WTC11 (cell line): ENCODE measurements at regions not wholly inside any gene's neighbourhood (a gene's known extent, or its start where the extent isn't known, plus 50 kb on each side); places are given as distances from the start of the nearest gene placed in this dataset.

ENCODE experiments used
- ATAC-seq: fragments of 200-7000 bp; cut with Tn5 transposase; 2 replicates; pipeline ENCODE4 v1.10.0; 2021; ENCODE audit warnings: mild to moderate bottlenecking, moderate library complexity
- CTCF ChIA-PET: fragments of 300-600 bp; sonication (Branson Sonifier 250); formaldehyde crosslinking; loops from one replicate; lab custom pipeline; 2021; ENCODE audit warnings: antibody characterized with exemption; lab: Charles Lee
- POLR2A ChIA-PET: fragments of 350-600 bp; sonication (Branson Sonifier 250); formaldehyde crosslinking; loops from one replicate; lab custom pipeline; 2021; ENCODE audit warnings: antibody characterized with exemption; lab: Charles Lee
- DNase-seq: peaks from one replicate; pipeline ENCODE4 v3.0.0; 2021; ENCODE audit warnings: low spot score
- H3K27ac Mint-ChIP-seq: 2 replicates; pipeline ENCODE4 v1.8.0; 2021; ENCODE audit warnings: mixed read lengths
- H3K27me3 Mint-ChIP-seq: 2 replicates; pipeline ENCODE4 v1.8.0; 2021; ENCODE audit warnings: low read depth, mild to moderate bottlenecking, moderate library complexity, mixed read lengths
- H3K36me3 Mint-ChIP-seq: 2 replicates; pipeline ENCODE4 v1.8.0; 2021; ENCODE audit warnings: mixed read lengths
- H3K4me1 Mint-ChIP-seq: 2 replicates; pipeline ENCODE4 v1.8.0; 2022; ENCODE audit warnings: mixed read lengths
- H3K4me3 Mint-ChIP-seq: 2 replicates; pipeline ENCODE4 v1.8.0; 2021; ENCODE audit warnings: mild to moderate bottlenecking, moderate library complexity, mixed read lengths
- H3K9me3 Mint-ChIP-seq: 2 replicates; pipeline ENCODE4 v1.8.0; 2021; ENCODE audit warnings: mixed read lengths
- ATF1 ChIP-seq: sonication (generic); formaldehyde crosslinking; IDR thresholded peaks from 2 replicates; pipeline ENCODE4 v1.8.1; 2023; ENCODE audit warnings: mild to moderate bottlenecking, moderate library complexity, missing genetic modification reagents
- FOXK1 ChIP-seq: sonication (generic); formaldehyde crosslinking; IDR thresholded peaks from 2 replicates; pipeline ENCODE4 v1.8.0; 2022; ENCODE audit warnings: mild to moderate bottlenecking, moderate library complexity, missing genetic modification reagents
- GRHL2 ChIP-seq: fragments of 250-450 bp; sonication (Bioruptor Pico); IDR thresholded peaks from 2 replicates; pipeline ENCODE4 v1.8.0; 2022; ENCODE audit warnings: mild to moderate bottlenecking, moderate library complexity; ENCODE audit not compliant: insufficient replicate concordance, severe bottlenecking
- HMGA2 ChIP-seq: fragments of 250-450 bp; sonication (Bioruptor Pico); IDR thresholded peaks from 2 replicates; pipeline ENCODE4 v1.4.0; 2021; ENCODE audit warnings: mild to moderate bottlenecking, moderate library complexity
- IRF1 ChIP-seq: sonication (generic); formaldehyde crosslinking; IDR thresholded peaks from 2 replicates; pipeline ENCODE4 v1.8.0; 2023; ENCODE audit warnings: missing genetic modification reagents
- JUN ChIP-seq: sonication (generic); formaldehyde crosslinking; IDR thresholded peaks from 2 replicates; pipeline ENCODE4 v1.8.0; 2023; ENCODE audit warnings: mild to moderate bottlenecking, missing genetic modification reagents
- MYBL2 ChIP-seq: sonication (generic); formaldehyde crosslinking; IDR thresholded peaks from 2 replicates; pipeline ENCODE4 v1.8.1; 2023; ENCODE audit warnings: mild to moderate bottlenecking, moderate library complexity, missing genetic modification reagents
- NFYB ChIP-seq: sonication (generic); formaldehyde crosslinking; conservative IDR thresholded peaks from 2 replicates; pipeline ENCODE4 v1.8.0; 2022; ENCODE audit warnings: low read depth, missing genetic modification reagents
- NR2C2 ChIP-seq: sonication (generic); formaldehyde crosslinking; IDR thresholded peaks from 2 replicates; pipeline ENCODE4 v1.8.0; 2022; ENCODE audit warnings: mild to moderate bottlenecking, missing genetic modification reagents
- OVOL2 ChIP-seq: fragments of 250-450 bp; sonication (Bioruptor Pico); IDR thresholded peaks from 2 replicates; pipeline ENCODE4 v1.9.0; 2021; ENCODE audit warnings: mild to moderate bottlenecking, borderline replicate concordance
- SP1 ChIP-seq: sonication (generic); formaldehyde crosslinking; conservative IDR thresholded peaks from 2 replicates; pipeline ENCODE4 v1.8.1; 2022; ENCODE audit warnings: missing genetic modification reagents
- ZNF121 ChIP-seq: sonication (generic); formaldehyde crosslinking; IDR thresholded peaks from 2 replicates; pipeline ENCODE4 v1.8.0; 2023; ENCODE audit warnings: missing genetic modification reagents
- ZNF138 ChIP-seq: sonication (generic); formaldehyde crosslinking; conservative IDR thresholded peaks from 2 replicates; pipeline ENCODE4 v1.8.1; 2022; ENCODE audit warnings: mild to moderate bottlenecking, moderate library complexity, missing genetic modification reagents
- ZNF219 ChIP-seq: sonication (generic); formaldehyde crosslinking; IDR thresholded peaks from 2 replicates; pipeline ENCODE4 v1.8.0; 2023; ENCODE audit warnings: missing genetic modification reagents, mild to moderate bottlenecking, borderline replicate concordance
- ZNF416 ChIP-seq: fragments of 250-450 bp; sonication (Bioruptor Pico); IDR thresholded peaks from 2 replicates; pipeline ENCODE4 v1.9.0; 2021; ENCODE audit warnings: mild to moderate bottlenecking, inconsistent platforms
- ZNF423 ChIP-seq: fragments of 250-450 bp; sonication (Bioruptor Pico); IDR thresholded peaks from 2 replicates; pipeline ENCODE4 v2.1.2; 2022; ENCODE audit warnings: mild to moderate bottlenecking, moderate library complexity
- ZNF425 ChIP-seq: fragments of 250-450 bp; sonication (Bioruptor Pico); conservative IDR thresholded peaks from 2 replicates; pipeline ENCODE4 v1.9.0; 2021; ENCODE audit warnings: mild to moderate bottlenecking
- ZNF671 ChIP-seq: fragments of 250-450 bp; sonication (Bioruptor Pico); IDR thresholded peaks from 2 replicates; pipeline ENCODE4 v1.8.0; 2021; ENCODE audit warnings: mild to moderate bottlenecking
- TF ChIP-seq, protein P1 (sequence below): sonication (generic); formaldehyde crosslinking; IDR thresholded peaks from 2 replicates; pipeline ENCODE4 v1.8.0; 2022; ENCODE audit warnings: mild to moderate bottlenecking, missing genetic modification reagents
- TF ChIP-seq, protein P2 (sequence below): sonication (generic); formaldehyde crosslinking; conservative IDR thresholded peaks from 2 replicates; pipeline ENCODE4 v1.8.1; 2022; ENCODE audit warnings: mild to moderate bottlenecking, missing genetic modification reagents
- TF ChIP-seq, protein P3 (sequence below): fragments of 250-450 bp; sonication (Bioruptor Pico); IDR thresholded peaks from 2 replicates; pipeline ENCODE4 v1.9.0; 2021; ENCODE audit warnings: mild to moderate bottlenecking
- TF ChIP-seq, protein P4 (sequence below): sonication (generic); formaldehyde crosslinking; IDR thresholded peaks from 2 replicates; pipeline ENCODE4 v1.8.1; 2023; ENCODE audit warnings: mild to moderate bottlenecking, missing genetic modification reagents, moderate library complexity
- TF ChIP-seq, protein P5 (sequence below): sonication (generic); formaldehyde crosslinking; IDR thresholded peaks from 2 replicates; pipeline ENCODE4 v1.8.1; 2023; ENCODE audit warnings: mild to moderate bottlenecking, missing genetic modification reagents, moderate library complexity

GRCh38 chr12:71297930-71298329 is 140.1 kb upstream of the TSPAN8 start:
- H3K4me1 Mint-ChIP-seq = no peaks in the 10 kb centered on the region
- no peak for ATAC-seq

GRCh38 chr12:71295953-71296352 is 138.2 kb upstream of the TSPAN8 start:
- ATAC-seq = no peak
- ChIA-PET CTCF (no interaction called here), POLR2A (no interaction called here)
- H3K36me3 Mint-ChIP-seq = peaks cover 16% of the 10 kb centered on the region
- no peak for DNase-seq
- H3K27ac Mint-ChIP-seq = no peak overlapping the region
- no peak overlapping the region for H3K4me3 Mint-ChIP-seq
- TF ChIP-seq ZNF121 (CRISPR knock-in tag) (no peak), ZNF416 (CRISPR knock-in tag) (no peak), IRF1 (CRISPR knock-in tag) (no peak), ZNF425 (CRISPR knock-in tag) (no peak), OVOL2 (CRISPR knock-in tag) (no peak), NFYB (CRISPR knock-in tag) (no peak), NR2C2 (CRISPR knock-in tag) (no peak), ZNF671 (CRISPR knock-in tag) (no peak), ZNF423 (no peak)
- no peaks in the 10 kb centered on the region; the same call in 1 of the 2 replicates for H3K27me3 Mint-ChIP-seq
- no peaks in the 10 kb centered on the region for H3K4me1 Mint-ChIP-seq
- peaks cover 26% of the 10 kb centered on the region for H3K9me3 Mint-ChIP-seq

More at GRCh38 chr12:71297930-71298329, 140.1 kb upstream of the TSPAN8 start:
- CTCF ChIA-PET = interaction anchor here (2.0 kb wide), 1 partner anchor 95 kb away, joined by 5 read pairs; no protein-coding TSS in a partner anchor
- Mint-ChIP-seq H3K27ac (no peak overlapping the region), H3K9me3 (peaks cover 7% of the 10 kb centered on the region), H3K4me3 (no peak overlapping the region), H3K27me3 (no peaks in the 10 kb centered on the region; the same call in 1 of the 2 replicates), H3K36me3 (no peaks in the 10 kb centered on the region)
- POLR2A ChIA-PET = no interaction called here
- no peak for DNase-seq
- TF ChIP-seq MYBL2 (CRISPR knock-in tag) = no peak
- TF ChIP-seq NR2C2 (CRISPR knock-in tag) = no peak

DNA sequence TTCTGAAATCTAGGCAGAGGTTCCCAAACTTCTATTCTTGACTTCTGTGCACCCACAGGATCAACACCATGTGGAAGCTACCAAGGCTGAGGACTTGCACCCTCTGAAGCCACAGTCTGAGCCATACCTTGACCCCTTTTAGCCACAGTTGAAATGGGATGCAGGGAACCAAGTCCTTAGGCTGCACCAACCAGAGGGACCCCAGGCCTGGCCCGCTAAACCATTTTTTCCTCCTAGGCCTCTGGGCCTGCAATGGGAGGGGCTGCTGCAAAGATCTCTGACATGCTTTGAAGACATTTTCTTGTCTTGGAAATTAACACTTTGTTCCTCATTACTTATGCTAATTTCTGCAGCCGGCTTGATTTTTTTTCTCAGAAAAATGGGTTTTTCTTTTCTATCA is 133.9 kb upstream of the TSPAN8 start:
- peaks cover 29% of the 10 kb centered on the region for H3K36me3 Mint-ChIP-seq
- DNase-seq (no peak), ATAC-seq (no peak)
- peaks cover 47% of the 10 kb centered on the region for H3K9me3 Mint-ChIP-seq
- CTCF ChIA-PET = no interaction called here
- H3K27ac Mint-ChIP-seq = no peak overlapping the region
- no peaks in the 10 kb centered on the region; the same call in 1 of the 2 replicates for H3K27me3 Mint-ChIP-seq
- no peaks in the 10 kb centered on the region for H3K4me1 Mint-ChIP-seq
- POLR2A ChIA-PET = no interaction called here
- H3K4me3 Mint-ChIP-seq = no peak overlapping the region
- TF ChIP-seq JUN (CRISPR knock-in tag) = no peak
- TF ChIP-seq HMGA2 = no peak
- TF ChIP-seq GRHL2 (CRISPR knock-in tag) = no peak
- TF ChIP-seq, protein P1, sequence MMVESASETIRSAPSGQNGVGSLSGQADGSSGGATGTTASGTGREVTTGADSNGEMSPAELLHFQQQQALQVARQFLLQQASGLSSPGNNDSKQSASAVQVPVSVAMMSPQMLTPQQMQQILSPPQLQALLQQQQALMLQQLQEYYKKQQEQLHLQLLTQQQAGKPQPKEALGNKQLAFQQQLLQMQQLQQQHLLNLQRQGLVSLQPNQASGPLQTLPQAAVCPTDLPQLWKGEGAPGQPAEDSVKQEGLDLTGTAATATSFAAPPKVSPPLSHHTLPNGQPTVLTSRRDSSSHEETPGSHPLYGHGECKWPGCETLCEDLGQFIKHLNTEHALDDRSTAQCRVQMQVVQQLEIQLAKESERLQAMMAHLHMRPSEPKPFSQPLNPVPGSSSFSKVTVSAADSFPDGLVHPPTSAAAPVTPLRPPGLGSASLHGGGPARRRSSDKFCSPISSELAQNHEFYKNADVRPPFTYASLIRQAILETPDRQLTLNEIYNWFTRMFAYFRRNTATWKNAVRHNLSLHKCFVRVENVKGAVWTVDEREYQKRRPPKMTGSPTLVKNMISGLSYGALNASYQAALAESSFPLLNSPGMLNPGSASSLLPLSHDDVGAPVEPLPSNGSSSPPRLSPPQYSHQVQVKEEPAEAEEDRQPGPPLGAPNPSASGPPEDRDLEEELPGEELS (CRISPR knock-in tag) = no peak
- TF ChIP-seq SP1 (CRISPR knock-in tag) = no peak
- no peak for TF ChIP-seq ZNF219 (CRISPR knock-in tag)
- no peak for TF ChIP-seq ATF1 (CRISPR knock-in tag)
- TF ChIP-seq ZNF138 (CRISPR knock-in tag) = no peak
- TF ChIP-seq ZNF121 (CRISPR knock-in tag) = no peak
- no peak for TF ChIP-seq FOXK1 (CRISPR knock-in tag)
- TF ChIP-seq, protein P2, sequence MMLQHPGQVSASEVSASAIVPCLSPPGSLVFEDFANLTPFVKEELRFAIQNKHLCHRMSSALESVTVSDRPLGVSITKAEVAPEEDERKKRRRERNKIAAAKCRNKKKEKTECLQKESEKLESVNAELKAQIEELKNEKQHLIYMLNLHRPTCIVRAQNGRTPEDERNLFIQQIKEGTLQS (CRISPR knock-in tag) = no peak
- TF ChIP-seq, protein P3, sequence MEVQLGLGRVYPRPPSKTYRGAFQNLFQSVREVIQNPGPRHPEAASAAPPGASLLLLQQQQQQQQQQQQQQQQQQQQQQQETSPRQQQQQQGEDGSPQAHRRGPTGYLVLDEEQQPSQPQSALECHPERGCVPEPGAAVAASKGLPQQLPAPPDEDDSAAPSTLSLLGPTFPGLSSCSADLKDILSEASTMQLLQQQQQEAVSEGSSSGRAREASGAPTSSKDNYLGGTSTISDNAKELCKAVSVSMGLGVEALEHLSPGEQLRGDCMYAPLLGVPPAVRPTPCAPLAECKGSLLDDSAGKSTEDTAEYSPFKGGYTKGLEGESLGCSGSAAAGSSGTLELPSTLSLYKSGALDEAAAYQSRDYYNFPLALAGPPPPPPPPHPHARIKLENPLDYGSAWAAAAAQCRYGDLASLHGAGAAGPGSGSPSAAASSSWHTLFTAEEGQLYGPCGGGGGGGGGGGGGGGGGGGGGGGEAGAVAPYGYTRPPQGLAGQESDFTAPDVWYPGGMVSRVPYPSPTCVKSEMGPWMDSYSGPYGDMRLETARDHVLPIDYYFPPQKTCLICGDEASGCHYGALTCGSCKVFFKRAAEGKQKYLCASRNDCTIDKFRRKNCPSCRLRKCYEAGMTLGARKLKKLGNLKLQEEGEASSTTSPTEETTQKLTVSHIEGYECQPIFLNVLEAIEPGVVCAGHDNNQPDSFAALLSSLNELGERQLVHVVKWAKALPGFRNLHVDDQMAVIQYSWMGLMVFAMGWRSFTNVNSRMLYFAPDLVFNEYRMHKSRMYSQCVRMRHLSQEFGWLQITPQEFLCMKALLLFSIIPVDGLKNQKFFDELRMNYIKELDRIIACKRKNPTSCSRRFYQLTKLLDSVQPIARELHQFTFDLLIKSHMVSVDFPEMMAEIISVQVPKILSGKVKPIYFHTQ (CRISPR knock-in tag) = no peak
- TF ChIP-seq, protein P4, sequence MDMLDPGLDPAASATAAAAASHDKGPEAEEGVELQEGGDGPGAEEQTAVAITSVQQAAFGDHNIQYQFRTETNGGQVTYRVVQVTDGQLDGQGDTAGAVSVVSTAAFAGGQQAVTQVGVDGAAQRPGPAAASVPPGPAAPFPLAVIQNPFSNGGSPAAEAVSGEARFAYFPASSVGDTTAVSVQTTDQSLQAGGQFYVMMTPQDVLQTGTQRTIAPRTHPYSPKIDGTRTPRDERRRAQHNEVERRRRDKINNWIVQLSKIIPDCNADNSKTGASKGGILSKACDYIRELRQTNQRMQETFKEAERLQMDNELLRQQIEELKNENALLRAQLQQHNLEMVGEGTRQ (CRISPR knock-in tag) = no peak
- TF ChIP-seq, protein P5, sequence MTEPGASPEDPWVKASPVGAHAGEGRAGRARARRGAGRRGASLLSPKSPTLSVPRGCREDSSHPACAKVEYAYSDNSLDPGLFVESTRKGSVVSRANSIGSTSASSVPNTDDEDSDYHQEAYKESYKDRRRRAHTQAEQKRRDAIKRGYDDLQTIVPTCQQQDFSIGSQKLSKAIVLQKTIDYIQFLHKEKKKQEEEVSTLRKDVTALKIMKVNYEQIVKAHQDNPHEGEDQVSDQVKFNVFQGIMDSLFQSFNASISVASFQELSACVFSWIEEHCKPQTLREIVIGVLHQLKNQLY = no peak
